SK-MEL-5 (cell line): ENCODE measurements at regions not wholly inside any gene's neighbourhood (a gene's known extent, or its start where the extent isn't known, plus 50 kb on each side); places are given as distances from the start of the nearest gene placed in this dataset.
"Not testable (repeated sequence)": the region's sequence is repeated elsewhere in the genome, so short reads cannot be mapped to it uniquely, and the experiment has no call there.

Experiments used
- DNase-seq: peaks from one replicate; pipeline ENCODE4 v3.0.0-alpha.2; 2016; ENCODE audit warnings: low read depth, low spot score
- in situ Hi-C: cut with HindIII; loops from 2 replicates; pipeline ENCODE4 v1.10.0; 2016; ENCODE audit warnings: low sequenced_read_pairs, high pct_unique_total_duplicates, low pct_unique_long_range_greater_than_20kb

DNA sequence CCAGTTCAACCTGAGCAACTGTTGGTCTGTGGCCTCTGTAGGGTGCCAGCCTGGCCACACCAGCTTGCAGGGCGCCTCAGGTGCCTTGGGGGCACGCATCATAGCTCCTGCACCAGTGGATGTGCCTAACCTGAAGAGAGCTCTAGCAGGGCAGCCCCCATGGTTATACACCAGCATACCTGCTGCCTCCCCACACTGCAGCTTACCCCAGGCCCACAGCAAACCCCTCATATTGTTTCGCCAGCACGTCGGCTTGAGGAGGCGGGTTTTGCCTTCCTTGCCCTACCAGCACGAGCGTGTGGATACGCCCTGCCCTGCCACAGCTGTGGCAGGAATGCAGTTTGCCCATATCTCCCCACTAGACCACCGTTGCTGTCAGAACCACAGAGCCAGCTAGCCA lies 435.9 kb downstream of the SLCO4C1 start:
- DNase-seq: no peak
- in situ Hi-C loops: no loop called here

DNA sequence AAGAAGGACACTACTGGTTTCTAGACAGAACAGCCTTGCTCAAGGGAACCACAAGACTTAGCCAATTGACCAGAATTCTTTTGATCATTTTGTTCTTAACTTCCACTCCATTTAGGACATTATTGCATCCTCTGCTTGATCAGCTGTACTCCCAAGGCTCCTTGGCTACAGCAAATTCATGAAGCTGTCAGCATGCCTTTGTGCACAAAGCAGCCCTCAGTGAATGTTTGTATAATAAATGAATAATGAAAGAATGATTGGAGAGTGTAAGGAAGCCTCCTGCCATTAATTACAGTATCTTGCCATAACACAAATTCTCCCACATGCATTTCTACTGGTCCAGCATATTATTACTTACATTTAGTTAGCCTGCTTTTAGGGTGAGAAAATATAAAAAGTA lies 449.6 kb downstream of the SLCO4C1 start:
- in situ Hi-C loops: no loop called here
- no peak for DNase-seq

DNA sequence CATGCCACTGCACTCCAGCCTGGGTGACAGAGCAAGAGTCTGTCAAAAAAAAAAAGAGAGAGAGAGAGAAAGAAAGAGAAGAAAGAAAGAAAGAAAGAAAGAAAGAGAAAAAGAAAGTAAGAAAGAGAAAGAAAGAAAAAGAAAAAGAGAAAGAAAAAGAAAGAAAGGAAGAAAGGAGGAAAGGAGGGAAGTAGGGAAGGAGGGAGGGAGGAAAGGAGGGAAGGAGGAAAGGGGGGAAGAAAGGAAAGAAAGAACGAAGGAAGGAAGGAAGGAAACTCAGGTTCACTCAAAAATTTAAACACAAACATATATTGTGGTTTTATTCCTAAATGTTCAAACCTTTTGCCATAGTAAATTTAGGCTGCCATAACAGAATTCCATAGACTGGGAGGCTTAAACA lies 453.0 kb downstream of the SLCO4C1 start:
- DNase-seq: no peak
- in situ Hi-C loops: no loop called here

DNA sequence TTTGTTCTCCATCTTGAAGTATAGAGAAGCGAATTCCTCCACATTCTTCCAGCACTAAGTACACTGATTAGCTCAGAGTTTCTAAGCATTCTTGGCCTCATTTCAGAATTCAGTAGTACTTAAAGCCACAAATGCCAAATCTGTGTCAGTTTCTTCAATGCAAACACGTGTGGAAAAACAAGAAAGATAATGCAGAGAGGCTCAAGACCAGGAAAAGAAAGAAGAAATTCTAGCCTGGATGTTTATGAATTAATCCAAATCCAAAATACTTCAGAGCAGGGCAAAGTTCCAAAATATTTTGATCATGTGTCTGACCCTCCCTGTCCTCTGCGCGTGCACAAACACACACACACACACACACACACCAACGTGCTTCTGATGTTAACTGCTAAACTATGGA lies 457.6 kb downstream of the SLCO4C1 start:
- in situ Hi-C loops: no loop called here
- DNase-seq: no peak

DNA sequence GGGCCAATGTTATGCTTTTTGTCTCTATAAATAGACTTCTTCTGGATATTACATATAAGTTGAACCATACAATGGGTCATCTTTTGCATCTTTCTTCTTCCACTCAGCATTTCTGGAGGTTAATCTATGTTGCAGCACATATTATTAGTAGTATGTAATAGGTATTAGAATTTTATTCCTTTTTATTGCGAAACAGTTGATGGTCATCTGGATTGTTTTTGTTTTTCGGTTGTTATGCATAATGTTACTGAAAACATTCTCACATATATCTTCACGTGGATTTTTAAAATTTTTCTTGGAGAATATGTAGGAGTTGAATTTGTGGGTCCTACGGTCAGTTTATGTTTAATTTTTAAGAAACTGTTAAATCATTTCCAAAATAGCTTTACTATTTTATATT lies 466.8 kb downstream of the SLCO4C1 start:
- in situ Hi-C loops: no loop called here
- DNase-seq: no peak

DNA sequence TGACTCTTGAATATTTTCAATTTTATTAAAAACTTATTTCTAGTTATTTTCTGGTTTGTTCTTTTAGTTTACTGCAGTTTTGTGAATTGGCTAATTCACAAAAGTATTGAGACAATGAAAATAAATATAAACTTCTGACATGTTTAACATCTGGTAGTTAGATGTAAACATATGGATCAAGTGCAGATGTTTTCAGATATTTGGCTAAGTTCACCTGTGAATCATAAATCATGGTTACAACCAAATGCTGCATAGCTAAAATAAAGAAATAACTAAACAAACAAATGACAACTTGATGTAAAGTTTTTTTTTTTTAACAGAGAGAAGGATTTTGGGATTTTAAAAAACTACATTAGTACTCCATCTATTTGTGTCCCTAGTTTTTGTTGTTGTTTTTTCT lies 484.6 kb downstream of the SLCO4C1 start:
- in situ Hi-C loops: no loop called here
- no peak for DNase-seq

DNA sequence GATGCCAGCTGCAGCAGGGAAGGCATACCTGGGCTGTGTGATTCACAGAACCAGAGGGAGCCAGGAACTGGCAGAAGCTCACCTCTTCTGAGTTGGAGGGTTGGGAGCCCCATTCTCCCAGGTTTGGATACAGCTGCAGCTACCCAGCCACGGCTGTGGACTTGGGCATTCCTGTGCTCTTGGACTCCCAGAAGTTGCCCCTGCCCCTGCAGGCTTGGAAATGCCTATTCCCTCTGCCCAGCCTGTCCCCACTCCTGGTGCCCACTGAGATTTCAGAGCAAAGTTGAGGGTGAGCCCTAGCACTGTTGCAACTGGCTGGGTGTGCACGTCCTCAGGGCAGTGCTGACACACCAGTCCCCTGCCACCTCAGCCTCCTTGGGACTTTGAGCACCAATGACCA lies 489.7 kb downstream of the SLCO4C1 start:
- in situ Hi-C loops: no loop called here
- DNase-seq: no peak

DNA sequence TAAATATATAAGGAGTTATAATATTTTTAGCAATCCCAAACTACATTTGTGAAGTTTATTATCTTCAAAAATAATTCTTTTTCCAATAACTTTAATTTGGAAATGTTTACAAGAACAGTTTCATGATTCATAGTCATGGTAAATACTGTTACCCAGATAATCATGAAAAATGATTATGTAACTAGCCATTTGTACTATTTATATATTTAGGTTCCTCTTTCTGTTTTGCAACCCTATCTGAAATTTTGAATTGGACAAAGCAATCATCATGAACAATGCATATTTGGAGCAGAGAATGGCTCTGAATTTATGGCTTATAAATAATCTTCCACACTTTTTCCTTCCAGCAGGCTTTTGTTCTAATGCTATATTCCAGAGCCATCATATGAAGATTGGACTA lies 499.7 kb downstream of the SLCO4C1 start:
- DNase-seq: no peak
- in situ Hi-C loops: no loop called here

DNA sequence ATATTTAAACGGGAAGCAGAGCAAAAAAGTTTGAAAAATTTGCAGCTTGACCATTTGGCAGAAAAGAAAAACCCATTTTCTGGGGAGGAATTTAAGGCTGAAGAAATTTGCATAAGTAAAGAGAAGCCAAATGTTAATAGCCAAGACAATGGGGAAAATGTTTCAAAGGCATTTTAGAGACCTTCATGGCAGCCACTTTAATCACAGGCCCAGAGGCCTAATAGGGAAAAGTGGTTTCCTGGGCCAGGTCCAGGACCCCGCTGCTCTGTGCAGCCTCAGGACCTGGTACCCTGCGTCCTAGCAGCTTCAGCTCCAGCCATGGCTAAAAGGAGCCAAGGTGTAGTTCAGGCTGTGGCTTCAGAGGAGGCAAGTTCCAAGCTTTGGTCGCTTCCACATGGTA lies 507.3 kb downstream of the SLCO4C1 start:
- in situ Hi-C loops: no loop called here

DNA sequence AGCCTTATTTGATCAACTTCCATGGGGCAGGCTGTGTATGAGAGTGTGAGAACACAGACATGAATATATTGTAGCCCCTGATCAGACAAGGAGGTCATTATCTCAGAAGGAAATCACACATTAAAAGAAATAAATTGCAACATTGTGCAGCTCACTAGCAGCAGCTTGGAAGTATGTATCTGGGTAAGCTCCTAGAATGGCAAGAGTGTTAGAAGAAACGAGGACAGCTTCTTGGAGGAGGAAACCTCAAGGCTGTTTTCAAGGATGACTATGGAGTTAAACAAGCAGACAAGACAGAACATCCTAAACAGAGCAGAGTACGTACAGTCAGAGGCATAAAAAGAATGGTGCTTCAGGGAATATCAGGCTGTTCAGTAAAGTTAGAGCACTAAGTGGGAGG lies 511.0 kb downstream of the SLCO4C1 start:
- DNase-seq: peak; percentile 51
- in situ Hi-C loops: no loop called here

More for the DNA sequence above, 507.3 kb downstream of the SLCO4C1 start:
- no peak for DNase-seq

DNA sequence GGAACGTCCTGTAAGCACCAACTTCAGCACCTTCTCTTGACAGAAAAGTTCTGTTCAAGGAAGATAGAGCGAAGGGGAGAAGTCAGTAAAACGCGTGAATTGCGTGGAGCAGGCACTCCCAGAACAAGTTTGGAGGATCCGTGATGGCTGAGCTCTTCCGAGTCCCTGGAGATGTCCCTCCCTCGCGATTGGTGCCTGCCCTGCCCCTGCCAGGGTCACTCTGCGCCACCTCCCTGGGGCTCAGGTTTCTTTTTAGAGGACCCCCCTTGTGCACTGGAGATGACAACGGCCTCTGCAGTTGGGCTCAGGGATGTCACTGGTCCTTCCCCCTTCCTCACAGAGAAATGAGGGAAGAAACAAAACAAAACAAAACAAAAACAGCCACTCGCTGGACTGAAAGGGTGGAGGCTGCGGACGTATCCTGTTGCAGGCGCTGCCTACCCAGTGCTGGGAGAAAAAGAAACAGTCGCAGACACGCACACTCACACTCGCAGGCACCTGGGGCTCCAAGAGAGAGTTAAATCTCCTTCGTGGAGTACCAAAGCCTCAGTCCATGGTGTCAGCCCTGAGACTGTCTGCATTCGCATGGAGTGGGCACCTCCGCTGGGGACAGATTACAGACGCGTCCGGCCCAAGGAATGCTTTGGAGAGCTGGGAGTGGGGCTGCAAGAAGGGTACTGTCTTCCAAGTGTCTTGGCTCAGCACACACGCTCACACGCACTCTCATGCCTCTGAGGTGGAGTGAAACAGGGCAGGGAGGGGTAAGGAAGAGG lies 512.7 kb downstream of the SLCO4C1 start:
- in situ Hi-C loops: no loop called here
- DNase-seq: no peak

DNA sequence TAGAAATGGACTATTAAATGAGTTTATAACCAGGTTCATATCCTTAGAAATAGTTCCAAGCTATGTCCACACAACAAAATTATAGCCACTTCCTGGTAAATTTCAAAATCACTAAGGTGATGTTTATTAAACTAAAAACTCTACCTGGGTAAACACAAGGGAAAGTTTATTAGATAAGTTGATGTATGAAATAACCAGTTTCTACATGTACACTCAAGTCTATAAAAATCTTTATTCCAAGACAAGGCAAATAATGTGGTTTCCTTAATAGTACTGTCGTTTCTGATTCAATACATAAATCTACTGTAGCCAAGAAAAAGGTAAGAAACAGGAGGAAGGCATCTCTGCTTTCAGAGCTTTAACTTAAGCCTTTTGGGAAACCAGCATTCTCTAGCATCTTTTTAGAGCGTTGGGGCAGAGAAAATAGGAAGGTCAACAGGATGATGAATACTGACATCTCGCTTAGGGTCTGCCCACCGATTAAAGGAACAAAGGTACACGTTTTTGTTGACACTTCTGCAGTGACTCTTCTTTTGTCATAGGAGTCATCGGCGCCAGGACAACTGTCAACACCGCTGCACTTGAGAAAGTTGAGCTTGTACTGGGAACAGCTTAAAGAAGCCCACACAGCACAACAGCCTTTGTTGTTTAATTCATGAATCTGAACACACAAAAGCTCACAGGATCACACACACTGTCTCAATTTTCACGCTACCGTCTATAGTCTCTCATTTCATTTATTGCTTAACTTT lies 513.6 kb downstream of the SLCO4C1 start:
- in situ Hi-C loops: no loop called here
- no peak for DNase-seq

DNA sequence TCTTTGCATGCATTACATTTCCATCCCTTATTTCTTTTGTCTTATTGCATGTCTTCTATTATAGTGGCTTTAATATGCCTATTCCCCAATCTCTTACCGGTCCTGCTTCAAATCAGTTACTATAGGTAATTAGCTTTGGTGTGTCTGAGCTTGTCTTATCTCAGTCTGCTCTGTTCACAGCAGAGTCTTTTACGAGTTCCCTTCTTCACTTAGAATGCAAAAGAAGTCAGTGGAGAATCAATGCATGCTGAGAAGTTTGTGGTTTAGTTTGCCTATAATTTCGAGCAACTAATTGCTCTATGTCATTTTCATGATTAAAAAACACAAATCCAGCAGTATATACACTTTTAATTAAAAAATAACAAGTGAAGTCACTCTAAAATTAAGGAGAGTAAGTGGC lies 545.0 kb downstream of the SLCO4C1 start:
- DNase-seq: no peak
- in situ Hi-C loops: no loop called here

DNA sequence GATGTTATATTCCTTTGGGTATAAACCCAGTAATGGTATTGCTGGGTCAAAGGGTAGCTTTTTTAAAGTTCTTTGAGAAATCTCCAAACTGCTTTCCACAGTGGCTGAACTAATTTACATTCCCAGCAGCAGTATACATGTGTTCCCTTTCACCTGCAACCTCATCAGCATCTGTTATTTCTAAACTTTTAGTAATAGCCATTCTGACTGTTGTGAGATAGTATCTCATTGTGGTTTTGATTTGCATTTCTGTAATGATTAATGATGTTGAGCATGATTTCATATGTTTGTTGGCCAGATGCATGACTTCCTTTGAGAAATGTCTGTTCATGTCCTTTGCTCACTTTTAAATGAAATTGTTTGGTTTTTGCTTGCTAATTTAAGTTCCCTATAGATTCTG lies 553.1 kb downstream of the SLCO4C1 start:
- DNase-seq, in situ Hi-C loops: not testable (repeated sequence)

DNA sequence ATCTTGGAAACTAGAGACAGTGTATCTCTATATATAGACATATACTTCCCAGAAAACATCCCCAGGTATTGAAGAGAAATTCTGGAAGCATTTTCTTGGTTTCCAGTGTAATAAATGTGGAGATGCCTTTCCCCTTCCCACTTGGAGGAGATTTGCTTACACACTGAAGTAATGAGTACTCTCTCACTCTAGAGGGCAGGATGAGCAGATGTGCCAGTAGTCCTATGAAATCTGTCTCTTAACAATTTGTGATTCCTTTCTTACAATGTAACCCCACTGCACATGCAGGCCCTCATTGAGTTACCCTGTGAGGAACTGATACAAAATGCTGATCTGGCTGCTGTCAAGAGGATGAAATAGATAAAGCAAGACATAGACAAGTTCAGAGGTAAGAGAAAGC lies 567.2 kb downstream of the SLCO4C1 start:
- DNase-seq: peak; percentile 53
- in situ Hi-C loops: no loop called here

DNA sequence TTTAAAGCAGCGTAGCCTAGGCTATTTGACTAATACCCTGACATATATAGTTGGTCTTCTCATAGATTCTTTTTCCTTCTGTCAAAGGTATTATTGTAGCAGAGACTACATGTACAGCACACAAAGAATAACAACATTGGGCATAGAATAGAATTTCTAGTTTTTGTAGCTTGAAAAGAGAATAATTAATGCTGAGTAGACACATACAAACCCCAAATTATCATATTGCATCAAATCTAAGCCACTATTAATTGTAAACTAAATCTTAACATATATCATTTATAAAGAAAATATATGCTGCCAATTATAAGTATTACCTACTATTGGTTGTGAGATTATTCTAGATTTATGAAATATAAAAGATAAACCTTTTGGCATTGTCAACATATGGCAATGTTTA lies 574.5 kb downstream of the SLCO4C1 start:
- in situ Hi-C loops: no loop called here

DNA sequence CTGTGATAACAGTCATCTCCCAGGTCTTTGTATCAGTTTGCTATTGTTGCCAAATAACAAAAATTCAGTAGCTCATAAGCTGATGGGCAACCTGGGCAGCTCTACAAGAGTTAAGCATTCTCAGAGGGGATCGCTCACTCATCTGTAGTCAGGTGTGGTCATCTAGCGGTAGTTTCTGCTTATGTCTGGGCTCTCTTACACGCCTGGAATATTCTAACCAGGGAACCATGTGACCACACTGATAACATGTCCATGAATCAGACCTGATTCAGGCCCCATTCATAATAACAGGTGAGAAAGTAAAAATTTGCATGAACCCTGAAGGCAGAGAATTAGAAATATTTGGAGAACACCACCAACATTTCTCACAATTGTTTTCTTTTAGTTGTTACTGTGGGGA lies 576.1 kb downstream of the SLCO4C1 start:
- DNase-seq: no peak
- in situ Hi-C loops: no loop called here

More for the DNA sequence above, 574.5 kb downstream of the SLCO4C1 start:
- no peak for DNase-seq

DNA sequence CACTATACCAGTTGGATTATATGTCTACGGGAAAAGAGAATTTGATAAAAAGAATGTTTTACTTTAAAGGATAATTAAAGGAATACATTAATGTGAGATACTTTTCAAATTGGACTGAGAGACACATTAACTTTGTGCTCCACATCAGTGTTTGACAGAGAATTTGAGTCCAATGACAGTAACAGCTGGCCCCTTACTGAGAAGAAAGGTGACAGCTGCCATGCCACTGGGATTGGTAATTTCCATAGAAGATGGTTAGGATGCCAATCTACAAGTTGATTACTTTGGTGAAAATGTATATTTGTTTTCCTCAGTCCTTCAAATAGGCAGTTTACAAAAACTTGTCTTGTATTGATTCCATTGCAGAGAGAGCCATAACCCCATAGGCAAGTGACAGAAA lies 578.4 kb downstream of the SLCO4C1 start:
- in situ Hi-C loops: no loop called here
- no peak for DNase-seq

DNA sequence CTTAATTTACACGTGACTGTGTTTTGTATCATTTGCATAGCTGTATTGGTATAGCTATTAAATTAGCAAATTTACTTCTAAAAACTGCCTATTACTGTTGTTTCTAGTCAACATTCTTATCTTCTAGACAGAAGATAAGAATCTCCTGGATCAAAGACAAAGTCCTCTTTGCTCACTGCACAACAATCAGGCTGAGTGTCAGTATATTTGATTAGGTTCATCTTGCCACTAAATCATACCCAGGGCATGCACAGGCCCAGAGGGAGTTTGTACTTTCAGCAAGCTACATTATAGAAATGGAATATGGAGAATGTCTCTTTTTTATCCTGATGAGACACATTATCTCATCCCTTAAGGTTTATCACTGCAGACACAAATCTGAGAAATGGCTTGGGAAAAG lies 579.1 kb downstream of the SLCO4C1 start:
- no peak for DNase-seq
- in situ Hi-C loops: no loop called here
